Type B pancreatic cell (in vitro differentiated cells): ENCODE measurements at regions not wholly inside any gene's neighbourhood (a gene's known extent, or its start where the extent isn't known, plus 50 kb on each side); places are given as distances from the start of the nearest gene placed in this dataset.
"Not testable (repeated sequence)": the region's sequence is repeated elsewhere in the genome, so short reads cannot be mapped to it uniquely, and the experiment has no call there.

Source experiments
- DNase-seq: peaks from one replicate; pipeline ENCODE4 v3.0.0; 2021; ENCODE audit warnings: mixed read lengths; ENCODE audit not compliant: unreplicated experiment; ENCODE audit errors: extremely low spot score
- H3K27ac Mint-ChIP-seq: 2 replicates; pipeline ENCODE4 v1.8.0; 2021; ENCODE audit warnings: mild to moderate bottlenecking, mixed read lengths
- H3K27me3 Mint-ChIP-seq: 2 replicates; pipeline ENCODE4 v1.8.0; 2021; ENCODE audit warnings: mixed read lengths
- H3K36me3 Mint-ChIP-seq: 2 replicates; pipeline ENCODE4 v1.8.0; 2021; ENCODE audit warnings: mixed read lengths
- H3K4me1 Mint-ChIP-seq: one replicate; pipeline ENCODE4 v1.8.0; 2021; ENCODE audit warnings: mixed read lengths; ENCODE audit not compliant: unreplicated experiment
- H3K4me3 Mint-ChIP-seq: 2 replicates; pipeline ENCODE4 v1.8.0; 2021; ENCODE audit warnings: mild to moderate bottlenecking, mixed read lengths
- H3K9me3 Mint-ChIP-seq: 2 replicates; pipeline ENCODE4 v1.8.0; 2021; ENCODE audit warnings: mixed read lengths
- CTCF ChIP-seq: fragments of 200-600 bp; sonication (generic); conservative IDR thresholded peaks from 2 replicates; pipeline ENCODE4 v1.5.0; 2021; ENCODE audit warnings: antibody characterized with exemption, mild to moderate bottlenecking

GRCh38 chr6:19394051-19394450 lies 443.1 kb upstream of the ID4 start:
- Mint-ChIP-seq H3K36me3 (no peaks in the 10 kb centered on the region), H3K27me3 (no peaks in the 10 kb centered on the region), H3K4me1 (no peaks in the 10 kb centered on the region), H3K27ac (no peak overlapping the region), H3K4me3 (no peak overlapping the region), H3K9me3 (no peaks in the 10 kb centered on the region)
- TF ChIP-seq CTCF, result no peak
- DNase-seq, result no peak

GRCh38 chr6:19394687-19395086 lies 442.5 kb upstream of the ID4 start:
- no peaks in the 10 kb centered on the region for H3K4me1 Mint-ChIP-seq
- H3K36me3 Mint-ChIP-seq, result no peaks in the 10 kb centered on the region
- DNase-seq, result no peak
- peaks cover 3% of the 10 kb centered on the region for H3K9me3 Mint-ChIP-seq
- TF ChIP-seq CTCF, result no peak
- no peak overlapping the region for H3K27ac Mint-ChIP-seq
- no peak overlapping the region for H3K4me3 Mint-ChIP-seq
- no peaks in the 10 kb centered on the region for H3K27me3 Mint-ChIP-seq

DNA sequence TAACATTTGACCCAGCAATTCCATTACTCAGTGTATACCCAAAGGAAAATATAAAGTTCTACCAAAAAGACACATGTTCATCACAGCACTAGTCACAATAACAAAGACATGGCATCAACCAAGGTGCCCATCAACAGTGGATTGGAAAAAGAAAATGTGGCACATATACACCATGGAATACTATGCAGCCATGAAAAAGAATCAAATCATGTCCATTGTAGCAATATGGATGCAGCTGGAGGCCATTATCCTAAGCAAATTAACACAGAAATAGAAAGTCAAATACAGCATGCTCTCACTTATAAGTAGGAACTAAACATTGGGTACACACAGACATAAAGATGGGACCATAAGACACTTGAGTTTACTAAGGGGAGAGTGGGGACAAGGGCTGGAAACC lies 441.9 kb upstream of the ID4 start:
- H3K27ac Mint-ChIP-seq, result no peak overlapping the region

DNA sequence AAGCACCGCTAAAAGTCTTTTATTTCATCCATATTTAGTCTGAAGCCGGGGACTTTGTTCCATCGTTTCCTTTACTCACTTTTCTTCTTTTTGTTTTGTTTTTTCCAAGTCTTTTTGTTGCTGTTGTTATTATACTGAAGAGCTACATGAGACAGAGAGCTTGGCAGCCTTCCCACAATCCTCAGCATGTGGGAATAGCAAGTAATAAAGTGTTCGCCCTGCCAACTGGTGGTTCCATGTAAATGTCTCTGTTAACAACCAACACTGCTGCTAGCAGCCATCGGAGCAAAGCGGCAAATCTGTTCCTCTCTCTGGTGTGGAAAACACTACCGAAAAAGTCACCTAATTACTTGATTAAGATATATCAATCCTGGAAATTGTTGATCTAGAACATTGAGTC lies 437.8 kb upstream of the ID4 start:
- Mint-ChIP-seq H3K4me1 (no peaks in the 10 kb centered on the region), H3K27ac (no peak overlapping the region), H3K4me3 (no peak overlapping the region), H3K27me3 (no peaks in the 10 kb centered on the region), H3K9me3 (peaks cover 4% of the 10 kb centered on the region), H3K36me3 (no peaks in the 10 kb centered on the region)
- no peak for TF ChIP-seq CTCF
- no peak for DNase-seq

More for the DNA sequence above, 441.9 kb upstream of the ID4 start:
- H3K27me3 Mint-ChIP-seq, result no peaks in the 10 kb centered on the region
- H3K36me3 Mint-ChIP-seq, result no peaks in the 10 kb centered on the region
- no peak for TF ChIP-seq CTCF
- no peak overlapping the region for H3K4me3 Mint-ChIP-seq
- H3K4me1 Mint-ChIP-seq, result no peaks in the 10 kb centered on the region
- no peak for DNase-seq
- peaks cover 4% of the 10 kb centered on the region for H3K9me3 Mint-ChIP-seq

GRCh38 chr6:19404884-19405283 lies 432.3 kb upstream of the ID4 start:
- H3K36me3 Mint-ChIP-seq, H3K9me3 Mint-ChIP-seq, H3K27me3 Mint-ChIP-seq, H3K27ac Mint-ChIP-seq, DNase-seq, H3K4me1 Mint-ChIP-seq, H3K4me3 Mint-ChIP-seq: not testable (repeated sequence)

DNA sequence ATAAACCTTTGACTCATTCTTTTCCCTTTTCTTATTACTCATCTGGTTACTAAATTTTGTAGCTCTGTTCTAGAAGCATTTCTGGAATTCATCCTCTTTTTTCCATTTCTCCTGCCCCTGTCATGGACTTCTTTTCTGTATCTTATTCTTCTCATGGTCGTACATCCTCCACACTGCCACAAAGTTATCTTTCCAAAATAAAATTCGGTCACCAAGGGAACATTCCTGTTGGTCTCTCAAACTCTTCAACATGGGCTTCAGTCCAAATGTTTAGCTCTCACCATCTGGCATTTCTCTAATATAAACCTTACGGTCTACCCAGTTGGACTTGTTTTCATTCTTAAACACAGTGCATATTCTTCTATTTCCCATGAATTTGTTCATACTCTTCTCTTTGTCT lies 428.8 kb upstream of the ID4 start:
- no peaks in the 10 kb centered on the region for H3K4me1 Mint-ChIP-seq
- H3K36me3 Mint-ChIP-seq, result peaks cover 5% of the 10 kb centered on the region
- H3K27me3 Mint-ChIP-seq, result no peaks in the 10 kb centered on the region
- no peak for DNase-seq
- TF ChIP-seq CTCF, result no peak
- no peak overlapping the region for H3K4me3 Mint-ChIP-seq
- no peak overlapping the region for H3K27ac Mint-ChIP-seq
- H3K9me3 Mint-ChIP-seq, result peaks cover 6% of the 10 kb centered on the region
